IMR-90 (cell line): ENCODE measurements at regions not wholly inside any gene's neighbourhood (a gene's known extent, or its start where the extent isn't known, plus 50 kb on each side); places are given as distances from the start of the nearest gene placed in this dataset.

ENCODE experiments used
- ATAC-seq: fragments of 200-7000 bp; cut with Tn5 transposase; 2 replicates; pipeline ENCODE4 v1.9.1; 2020; ENCODE audit warnings: low read depth, mild to moderate bottlenecking, moderate library complexity
- BruUV-seq: library from RNA; stranded (reverse); fragments of 400-500 nt; replicated peaks from 2 replicates; lab custom pipeline; 2021; lab: Mats Ljungman, UMichigan
- CTCF ChIA-PET: fragments of 300-600 bp; formaldehyde crosslinking; extraction: SDS; loops from one replicate; lab custom pipeline; 2021; ENCODE audit warnings: antibody characterized with exemption; lab: Yijun Ruan, JAX
- POLR2A ChIA-PET: fragments of 300-600 bp; sonication (Branson Sonifier 250); formaldehyde crosslinking; loops from one replicate; lab custom pipeline; 2022; ENCODE audit warnings: antibody characterized with exemption; ENCODE audit not compliant: unreplicated experiment; lab: Charles Lee
- DNase-seq: peaks from one replicate; pipeline ENCODE4 v3.0.0; 2013
- H2AFZ ChIP-seq: replicated peaks from 2 replicates; pipeline ENCODE3; 2013; ENCODE audit warnings: low read length, mild to moderate bottlenecking; ENCODE audit not compliant: poor library complexity
- H2AK5ac ChIP-seq: 2 replicates; pipeline ENCODE4 v1.6.1; 2013; ENCODE audit warnings: low read depth, low read length, inconsistent platforms
- H2AK9ac ChIP-seq: replicated peaks from 2 replicates; pipeline ENCODE3; 2013; ENCODE audit warnings: mild to moderate bottlenecking, low read depth, low read length, moderate library complexity; ENCODE audit not compliant: poor library complexity
- H2BK120ac ChIP-seq: 2 replicates; pipeline ENCODE4 v1.6.1; 2013; ENCODE audit warnings: low read depth, low read length, inconsistent platforms
- H2BK15ac ChIP-seq: 3 replicates; pipeline ENCODE4 v1.6.1; 2013; ENCODE audit warnings: low read depth, low read length, inconsistent platforms
- H2BK20ac ChIP-seq: 2 replicates; pipeline ENCODE4 v1.6.1; 2013; ENCODE audit warnings: low read depth, mild to moderate bottlenecking, inconsistent platforms, low read length, moderate library complexity
- H2BK5ac ChIP-seq: 2 replicates; pipeline ENCODE4 v1.6.1; 2013; ENCODE audit warnings: mild to moderate bottlenecking, low read depth, low read length, inconsistent platforms; ENCODE audit not compliant: poor library complexity, severe bottlenecking
- H3K14ac ChIP-seq: replicated peaks from 2 replicates; pipeline ENCODE4 v1.6.1; 2013; ENCODE audit warnings: low read depth, low read length, inconsistent platforms
- H3K18ac ChIP-seq: 2 replicates; pipeline ENCODE4 v1.6.1; 2013; ENCODE audit warnings: low read depth, low read length, control low read depth
- H3K23ac ChIP-seq: 2 replicates; pipeline ENCODE4 v1.6.1; 2013; ENCODE audit warnings: low read depth, low read length, inconsistent platforms
- H3K27ac ChIP-seq: 2 replicates; pipeline ENCODE4 v1.5.1; 2013; ENCODE audit warnings: mild to moderate bottlenecking, control low read depth, low read length; ENCODE audit not compliant: insufficient read depth
- H3K27me3 ChIP-seq: 2 replicates; pipeline ENCODE4 v1.6.1; 2013; ENCODE audit warnings: low read length; ENCODE audit not compliant: control insufficient read depth, insufficient read depth
- H3K36me3 ChIP-seq: 2 replicates; pipeline ENCODE4 v1.6.1; 2013; ENCODE audit warnings: low read length, mixed read lengths; ENCODE audit not compliant: control insufficient read depth, insufficient read depth
- H3K4ac ChIP-seq: 2 replicates; pipeline ENCODE4 v1.6.1; 2013; ENCODE audit warnings: low read depth, low read length, inconsistent platforms
- H3K4me1 ChIP-seq: 2 replicates; pipeline ENCODE4 v1.6.1; 2013; ENCODE audit warnings: low read length, mixed read lengths; ENCODE audit not compliant: control insufficient read depth, insufficient read depth
- H3K4me2 ChIP-seq: 2 replicates; pipeline ENCODE4 v1.6.1; 2013; ENCODE audit warnings: low read depth, mild to moderate bottlenecking, control low read depth, low read length, moderate library complexity
- H3K4me3 ChIP-seq: 2 replicates; pipeline ENCODE4 v1.5.1; 2013; ENCODE audit warnings: low read depth, mild to moderate bottlenecking, control low read depth, low read length, moderate library complexity; ENCODE audit not compliant: insufficient read depth
- H3K56ac ChIP-seq: 2 replicates; pipeline ENCODE4 v1.6.1; 2013; ENCODE audit warnings: low read length, inconsistent platforms; ENCODE audit not compliant: insufficient read depth; ENCODE audit errors: extremely low read depth
- H3K79me1 ChIP-seq, 2 experiments: 2 replicates each; pipeline ENCODE4 v1.6.1; 2013; ENCODE audit warnings: low read length in 2 of 2, inconsistent platforms in 1 of 2, low read depth in 1 of 2
- H3K9ac ChIP-seq: 2 replicates; pipeline ENCODE4 v1.6.1; 2013; ENCODE audit warnings: low read depth, low read length, control low read depth
- H3K9me1 ChIP-seq: 2 replicates; pipeline ENCODE4 v1.6.1; 2013; ENCODE audit warnings: low read length, inconsistent platforms; ENCODE audit not compliant: insufficient read depth
- H3K9me3 ChIP-seq: 2 replicates; pipeline ENCODE4 v1.6.1; 2013; ENCODE audit warnings: low read length; ENCODE audit not compliant: control insufficient read depth, insufficient read depth
- H4K20me1 ChIP-seq: 2 replicates; pipeline ENCODE4 v1.6.1; 2013; ENCODE audit warnings: low read length, inconsistent platforms; ENCODE audit not compliant: insufficient read depth
- H4K5ac ChIP-seq: 2 replicates; pipeline ENCODE4 v1.6.1; 2013; ENCODE audit warnings: mild to moderate bottlenecking, low read depth, low read length, control low read depth
- H4K8ac ChIP-seq, 2 experiments: 2 replicates each; pipeline ENCODE4 v1.6.1; 2013; ENCODE audit warnings: low read depth in 2 of 2, low read length in 2 of 2, control low read depth in 1 of 2, inconsistent platforms in 1 of 2
- H4K91ac ChIP-seq: 2 replicates; pipeline ENCODE4 v1.6.1; 2013; ENCODE audit warnings: low read depth, low read length, inconsistent platforms; ENCODE audit not compliant: insufficient read depth
- MAZ ChIP-seq: IDR thresholded peaks from 2 replicates; pipeline ENCODE4 v1.6.1; 2012; ENCODE audit warnings: low read depth, mild to moderate bottlenecking, low read length, improper control_type of control experiment, moderate library complexity, borderline replicate concordance
- RFX5 ChIP-seq: IDR thresholded peaks from 2 replicates; pipeline ENCODE4 v1.8.0; 2012; ENCODE audit warnings: low read depth, mild to moderate bottlenecking, low read length, moderate library complexity
- SMC3 ChIP-seq: fragments of 150-350 bp; IDR thresholded peaks from 2 replicates; pipeline ENCODE4 v1.6.1; 2016; ENCODE audit warnings: low read depth, mild to moderate bottlenecking, antibody characterized with exemption, low read length, moderate library complexity
- WGBS, 2 experiments: methylation state at CpG; one replicate each; pipeline versions ENCODE4 v1.1.5 to v1.1.7; 2013; ENCODE audit warnings: missing lambda C conversion rate in 2 of 2; ENCODE audit not compliant: insufficient read length in 1 of 2; ENCODE audit errors: extremely low coverage in 2 of 2; 5-methylcytosine and 5-hydroxymethylcytosine counted together
- dilution Hi-C: fragments of 300-500 bp; cut with HindIII; formaldehyde crosslinking; loops from one replicate; pipeline ENCODE4 v1.14.3; 2018; ENCODE audit warnings: low sequenced_read_pairs; ENCODE audit not compliant: unreplicated experiment
- in situ Hi-C: fragments of 300-500 bp; cut with MboI; formaldehyde crosslinking; loops from 3 replicates; pipeline ENCODE4 v1.14.3; 2019; ENCODE audit warnings: low sequenced_read_pairs, inconsistent platforms, mixed read lengths
- intact Hi-C: fragments of 100-400 bp; cut with micrococcal nuclease; formaldehyde crosslinking; loops from 2 replicates; pipeline ENCODE4 v1.10.0; 2022

DNA sequence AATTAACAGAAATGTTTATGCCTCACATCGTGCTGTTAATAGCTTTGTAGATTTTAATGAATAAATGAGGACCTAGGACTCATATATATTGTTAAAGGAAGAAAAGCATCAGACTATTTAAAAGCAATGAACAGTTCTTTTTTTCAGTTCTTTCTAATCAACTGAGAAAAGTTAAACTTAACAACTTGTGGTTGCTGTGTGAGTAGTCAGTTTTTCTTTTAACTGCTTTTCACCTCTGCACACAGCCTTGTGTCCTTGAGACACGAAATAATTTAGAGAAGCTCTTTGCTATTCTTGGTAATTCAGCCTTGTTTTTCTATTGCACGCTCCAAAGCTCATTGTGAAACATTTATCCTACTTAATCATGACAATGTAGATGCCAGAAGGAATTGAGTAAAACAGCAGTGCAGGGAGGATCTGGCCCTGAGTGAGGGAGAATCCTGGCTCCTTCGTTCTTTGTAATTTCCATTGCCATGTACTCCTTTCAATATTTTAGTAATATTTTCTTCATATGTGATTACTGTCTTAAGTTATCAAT, 499.0 kb downstream of the PYDC2 start:
- no peak overlapping the region for H2AK9ac ChIP-seq
- H3K79me1 ChIP-seq: no peaks in the 10 kb centered on the region
- H2AK5ac ChIP-seq: no peak overlapping the region
- no peaks in the 10 kb centered on the region for H3K4me1 ChIP-seq
- no peak overlapping the region for H3K56ac ChIP-seq
- in situ Hi-C loops: no loop called here
- no peak overlapping the region for H4K5ac ChIP-seq
- H3K9me3 ChIP-seq: peaks cover 3% of the 10 kb centered on the region; the same call in 1 of the 2 replicates
- DNase-seq (no peak), ATAC-seq (no peak)
- H4K91ac ChIP-seq: no peak overlapping the region
- no TSS peak for BruUV-seq
- WGBS, 2 experiments: no CpG with 5 or more reads among the region's 4 CpGs
- H2BK120ac ChIP-seq: no peak overlapping the region
- ChIA-PET CTCF (interaction anchor here (0.7 kb wide), 1 partner anchor 451 kb away, joined by 3 read pairs; no protein-coding TSS in a partner anchor), POLR2A (no interaction called here)
- dilution Hi-C loops: no loop called here
- intact Hi-C loops: no loop called here
- no peak overlapping the region for H2BK5ac ChIP-seq
- no peaks in the 10 kb centered on the region for H4K20me1 ChIP-seq
- H3K4ac ChIP-seq: no peak overlapping the region
- no peaks in the 10 kb centered on the region for H3K36me3 ChIP-seq
- H3K9ac ChIP-seq: no peak overlapping the region
- H3K27me3 ChIP-seq: no peaks in the 10 kb centered on the region
- no peak overlapping the region for H2AFZ ChIP-seq
- TF ChIP-seq SMC3: no peak
- TF ChIP-seq RFX5: no peak
- no peak for TF ChIP-seq MAZ
- H3K23ac ChIP-seq: no peak overlapping the region
- H3K18ac ChIP-seq: no peak overlapping the region
- H4K8ac ChIP-seq: no peak overlapping the region
- H2BK20ac ChIP-seq: no peak overlapping the region
- no peak overlapping the region for H3K4me3 ChIP-seq
- no peaks in the 10 kb centered on the region for H3K9me1 ChIP-seq
- H2BK15ac ChIP-seq: no peak overlapping the region
- H3K4me2 ChIP-seq: no peak overlapping the region
- no peak overlapping the region for H3K14ac ChIP-seq
- H3K27ac ChIP-seq: no peak overlapping the region
